GM18505 (cell line): ENCODE measurements at regions not wholly inside any gene's neighbourhood (a gene's known extent, or its start where the extent isn't known, plus 50 kb on each side); places are given as distances from the start of the nearest gene placed in this dataset.
"Not testable (repeated sequence)": the region's sequence is repeated elsewhere in the genome, so short reads cannot be mapped to it uniquely, and the experiment has no call there.

Experiments used
- ATAC-seq: cut with Tn5 transposase; IDR thresholded peaks from one replicate; pipeline ENCODE4 v1.9.1; 2021; ENCODE audit not compliant: unreplicated experiment
- POLR2A ChIP-seq: IDR thresholded peaks from 4 replicates; pipeline ENCODE4 v1.6.1; 2011; ENCODE audit warnings: borderline replicate concordance; ENCODE audit not compliant: insufficient read depth, insufficient read length; ENCODE audit errors: extremely low read depth

DNA sequence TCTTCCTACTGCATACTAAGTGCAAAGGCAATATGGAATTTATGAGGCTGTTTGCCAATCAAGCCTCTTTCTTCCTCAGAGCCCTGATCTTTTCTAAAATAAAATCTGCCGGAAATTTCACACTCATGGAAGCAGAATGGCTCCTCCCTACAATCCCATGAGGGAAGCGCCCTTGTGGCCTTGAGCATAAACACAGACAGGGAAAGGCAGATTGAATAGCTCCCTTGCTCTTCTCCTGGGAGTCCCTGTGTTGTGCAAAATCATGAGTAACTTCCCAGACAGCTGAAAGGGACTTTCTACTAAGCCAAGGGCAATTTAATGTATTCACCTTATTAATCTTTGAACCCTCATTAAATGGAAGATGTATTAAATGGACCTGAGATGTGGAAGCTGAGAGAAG is 226.1 kb upstream of the PIK3R1 start:
- no peak for TF ChIP-seq POLR2A
- ATAC-seq, result no peak

DNA sequence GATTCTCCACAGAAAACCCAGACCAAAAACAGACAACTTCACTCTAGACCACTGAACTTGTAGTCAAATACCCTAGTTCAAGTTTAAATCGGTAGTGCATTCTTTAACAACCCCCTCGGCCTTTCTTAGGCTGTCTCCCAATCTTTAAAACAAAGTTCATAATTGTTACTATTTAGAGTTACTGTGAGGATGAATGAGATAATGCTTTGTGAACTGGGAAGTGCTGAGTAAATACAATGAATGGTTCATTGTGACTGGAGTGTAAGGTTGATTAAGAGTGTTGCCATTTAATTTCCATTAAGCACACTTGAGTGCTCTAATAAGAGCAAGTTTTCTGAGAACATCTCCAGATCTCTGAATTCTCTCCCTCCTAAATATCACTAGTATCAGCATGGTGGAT is 228.8 kb upstream of the PIK3R1 start:
- TF ChIP-seq POLR2A, result no peak
- no peak for ATAC-seq

DNA sequence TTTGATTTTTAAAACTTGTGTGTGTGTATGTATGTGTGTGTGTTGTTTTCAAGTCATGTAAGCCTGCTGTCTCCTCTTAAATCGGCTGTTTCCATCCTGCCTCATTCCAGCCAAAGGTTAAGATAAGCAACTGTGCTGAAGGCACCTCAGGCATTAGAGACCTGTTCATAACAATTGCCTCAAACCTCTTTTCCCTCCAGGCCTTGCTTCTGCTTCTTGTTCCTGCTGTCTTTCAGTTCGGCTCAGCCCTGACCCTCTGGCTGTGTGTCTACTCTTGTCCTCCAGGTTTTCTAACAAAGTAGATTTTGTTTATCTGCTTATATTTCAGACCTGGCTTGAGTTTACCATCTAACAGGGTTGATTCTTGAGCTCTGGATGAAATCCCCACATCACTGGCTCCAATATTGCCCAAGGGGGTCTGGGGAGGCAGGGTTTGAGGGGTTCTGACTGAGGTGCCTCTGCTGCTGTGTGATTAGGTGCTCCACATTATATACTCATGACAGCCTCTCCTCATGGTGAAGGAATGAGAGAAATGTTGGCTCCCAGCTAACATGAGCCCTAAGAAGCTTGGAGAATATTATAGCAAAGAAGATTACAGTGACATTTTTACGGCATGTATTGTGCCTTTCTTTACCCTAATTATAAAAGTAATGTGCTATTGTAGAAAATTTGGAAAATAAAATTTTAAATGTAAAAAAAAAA is 229.7 kb upstream of the PIK3R1 start:
- TF ChIP-seq POLR2A, result no peak
- no peak for ATAC-seq

DNA sequence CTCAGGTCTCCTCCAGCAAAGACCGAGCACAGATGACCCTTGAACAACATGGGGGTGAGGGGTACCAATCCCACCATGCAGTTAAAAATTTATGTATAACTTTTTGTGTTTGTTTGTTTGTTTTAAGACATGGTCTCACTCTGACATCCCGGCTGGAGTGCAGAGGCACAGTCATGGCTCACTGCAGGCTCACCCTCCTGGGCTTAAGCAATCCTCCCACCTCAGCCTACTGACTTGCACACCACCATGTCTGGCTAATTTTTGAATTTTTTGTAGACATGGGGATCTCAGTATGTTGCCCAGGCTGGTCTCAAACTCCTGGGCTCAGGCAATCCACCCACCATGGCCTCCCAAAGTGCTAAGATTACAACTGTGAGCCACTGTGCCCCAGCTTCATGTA is 231.0 kb upstream of the PIK3R1 start:
- no peak for TF ChIP-seq POLR2A
- no peak for ATAC-seq

DNA sequence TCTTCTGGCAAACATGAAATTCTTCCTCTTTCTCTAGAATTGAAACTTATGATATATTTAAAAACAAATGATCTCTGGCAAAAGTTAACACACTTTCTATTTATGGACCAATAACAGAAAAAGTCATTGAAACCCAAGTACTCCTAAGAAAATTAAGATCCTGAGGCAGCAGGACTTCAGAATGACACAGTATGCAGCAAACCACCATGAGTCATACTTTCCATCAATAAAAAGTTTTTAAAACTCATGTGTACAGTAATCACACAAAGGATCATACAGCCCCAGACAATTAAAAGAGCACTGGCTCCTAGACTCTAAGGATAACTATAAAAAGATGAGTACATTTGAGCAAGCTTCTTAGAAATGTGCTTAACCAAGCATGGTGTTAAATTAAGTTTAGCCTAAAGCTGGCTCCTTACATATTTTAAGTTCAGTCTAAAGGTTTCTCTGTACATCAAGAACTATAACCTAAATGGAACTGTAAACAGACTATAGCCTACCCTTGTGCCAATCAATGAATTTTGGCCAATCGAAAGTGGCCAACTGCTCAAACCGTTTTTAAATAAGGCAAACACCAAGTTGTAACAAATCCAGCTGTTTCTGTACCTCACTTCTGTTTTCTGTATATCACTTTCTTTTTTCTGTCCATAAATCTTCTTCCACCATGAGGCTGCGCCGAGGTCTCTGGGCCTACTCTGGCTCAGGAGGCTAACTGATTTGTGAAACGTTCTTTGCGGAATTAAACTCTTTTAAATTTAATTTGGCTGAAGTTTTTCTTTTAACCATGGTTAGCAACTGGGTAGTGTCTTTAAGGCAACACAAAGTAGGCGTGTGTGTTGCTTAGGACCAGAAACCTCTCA is 232.1 kb upstream of the PIK3R1 start:
- no peak for ATAC-seq
- TF ChIP-seq POLR2A, result no peak

DNA sequence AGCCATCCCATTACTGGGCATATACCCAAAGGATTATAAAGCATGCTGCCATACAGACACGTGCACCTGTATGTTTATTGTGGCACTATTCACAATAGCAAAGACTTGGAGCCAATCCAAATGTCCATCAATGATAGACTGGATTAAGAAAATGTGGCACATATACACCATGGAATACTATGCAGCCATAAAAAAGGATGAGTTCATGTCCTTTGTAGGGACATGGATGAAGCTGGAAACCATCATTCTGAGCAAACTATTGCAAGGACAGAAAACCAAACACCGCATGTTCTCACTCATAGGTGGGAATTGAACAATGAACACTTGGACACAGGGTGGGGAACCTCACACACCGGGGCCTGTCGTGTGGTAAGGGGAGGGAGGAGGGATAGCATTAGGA is 233.4 kb upstream of the PIK3R1 start:
- not testable (repeated sequence) for ATAC-seq

DNA sequence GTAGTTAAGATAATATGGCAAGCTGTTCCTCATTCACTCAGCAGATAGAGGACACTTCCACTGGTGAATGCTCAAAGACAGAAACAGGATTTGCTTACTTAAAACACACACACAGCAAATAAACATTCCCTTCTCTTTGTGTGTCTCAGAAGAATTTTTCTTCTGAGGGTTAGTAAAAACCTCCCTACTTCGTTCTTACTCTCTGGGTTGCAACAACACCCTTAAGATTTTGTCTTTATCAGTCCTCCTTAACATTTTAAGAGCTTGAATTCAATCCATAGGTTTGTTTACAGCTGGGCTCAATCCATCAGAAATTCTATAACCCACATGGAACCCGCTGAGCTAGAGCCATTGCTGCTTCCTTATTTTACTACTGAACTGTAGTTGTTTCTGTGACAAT is 237.4 kb upstream of the PIK3R1 start:
- no peak for TF ChIP-seq POLR2A
- no peak for ATAC-seq

DNA sequence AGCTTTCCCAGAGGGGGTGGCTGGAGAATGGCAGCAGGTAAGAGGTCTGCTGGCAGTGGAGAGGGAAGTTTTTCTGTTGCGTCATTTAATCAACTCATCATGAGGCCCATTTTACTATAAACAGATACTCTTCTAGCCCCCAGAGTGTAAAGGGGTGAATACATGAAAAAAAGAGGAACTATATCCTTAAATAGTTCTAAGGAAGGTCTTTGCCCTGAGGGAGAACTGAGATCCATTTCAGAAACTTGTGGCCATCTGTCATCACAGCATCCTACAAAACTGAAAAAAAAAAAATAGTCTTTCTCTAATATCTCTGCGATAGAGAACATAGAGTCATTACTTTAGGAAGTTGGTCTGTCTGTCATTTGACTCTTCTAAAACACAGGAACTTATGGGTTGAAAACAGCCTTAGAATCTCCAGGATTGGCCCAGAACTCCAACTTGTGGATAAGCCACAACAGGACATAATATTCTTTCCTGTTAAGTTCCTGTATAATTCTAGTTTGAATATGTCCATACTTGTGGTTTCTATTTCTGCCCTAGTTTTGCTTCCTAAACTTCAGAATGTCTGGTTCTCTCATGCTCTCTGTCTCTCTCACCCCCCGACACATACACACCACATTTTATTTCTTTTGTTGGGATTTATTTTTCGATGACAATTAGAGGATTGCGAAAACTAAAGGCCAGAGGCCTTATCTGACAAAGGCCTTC is 238.5 kb upstream of the PIK3R1 start:
- TF ChIP-seq POLR2A, result no peak
- ATAC-seq, result no peak

DNA sequence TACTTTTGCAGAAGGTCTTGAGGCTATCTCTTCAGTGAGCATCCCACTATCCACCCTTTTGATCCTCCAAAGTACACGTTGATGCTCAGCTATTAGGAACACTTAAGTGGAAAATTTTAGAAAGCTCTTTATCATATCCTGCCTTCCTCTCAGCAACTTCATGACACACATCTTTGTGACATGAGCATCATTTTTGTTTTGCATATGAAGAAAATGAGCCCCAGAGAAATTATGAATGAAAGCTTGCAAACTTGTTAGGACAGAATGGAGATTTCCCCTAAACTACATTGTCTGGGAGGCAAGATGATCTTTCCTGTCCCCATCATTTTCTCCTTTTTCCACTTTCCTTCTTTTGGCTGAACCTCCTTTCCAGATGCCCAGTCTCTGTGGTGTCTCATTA is 239.4 kb upstream of the PIK3R1 start:
- ATAC-seq, result no peak
- TF ChIP-seq POLR2A, result no peak

DNA sequence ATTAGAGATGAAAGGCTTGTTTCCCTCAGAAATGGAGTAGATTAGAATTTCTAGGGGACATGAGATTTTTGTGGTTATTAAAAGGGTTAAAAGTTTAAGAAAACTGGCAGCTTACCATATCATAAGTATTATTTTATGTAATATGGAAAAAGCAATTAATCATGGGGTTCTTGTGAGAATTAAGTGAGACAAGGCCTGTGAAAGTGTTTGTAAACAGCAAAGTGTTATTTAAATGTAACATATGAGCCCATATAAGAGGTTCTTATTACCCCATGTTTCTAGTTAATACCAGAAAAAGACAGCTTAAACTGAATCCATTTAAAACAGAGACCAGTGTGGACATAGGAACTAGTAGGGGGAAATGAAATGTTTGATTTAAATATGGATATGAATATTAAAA is 241.1 kb upstream of the PIK3R1 start:
- ATAC-seq, result no peak
- TF ChIP-seq POLR2A, result no peak

DNA sequence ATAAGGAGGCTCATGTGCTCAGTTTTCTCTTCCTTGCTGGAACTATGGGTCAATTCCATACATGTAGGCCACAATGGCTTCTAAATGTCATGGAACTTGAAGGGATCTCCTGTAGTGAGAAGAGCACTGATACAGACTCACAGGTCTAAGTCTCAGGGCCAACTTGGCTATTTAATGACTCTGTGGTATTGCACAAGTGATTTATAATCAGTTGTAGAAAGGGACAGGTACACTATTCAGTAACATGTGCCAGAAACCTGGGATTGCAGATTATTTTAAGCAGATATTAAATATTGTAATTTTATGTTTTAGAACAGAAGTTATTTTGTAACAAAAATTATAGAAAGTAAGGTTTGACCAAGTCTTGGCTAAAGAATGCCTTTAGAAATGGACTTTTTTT is 241.5 kb upstream of the PIK3R1 start:
- ATAC-seq, result no peak
- TF ChIP-seq POLR2A, result no peak

DNA sequence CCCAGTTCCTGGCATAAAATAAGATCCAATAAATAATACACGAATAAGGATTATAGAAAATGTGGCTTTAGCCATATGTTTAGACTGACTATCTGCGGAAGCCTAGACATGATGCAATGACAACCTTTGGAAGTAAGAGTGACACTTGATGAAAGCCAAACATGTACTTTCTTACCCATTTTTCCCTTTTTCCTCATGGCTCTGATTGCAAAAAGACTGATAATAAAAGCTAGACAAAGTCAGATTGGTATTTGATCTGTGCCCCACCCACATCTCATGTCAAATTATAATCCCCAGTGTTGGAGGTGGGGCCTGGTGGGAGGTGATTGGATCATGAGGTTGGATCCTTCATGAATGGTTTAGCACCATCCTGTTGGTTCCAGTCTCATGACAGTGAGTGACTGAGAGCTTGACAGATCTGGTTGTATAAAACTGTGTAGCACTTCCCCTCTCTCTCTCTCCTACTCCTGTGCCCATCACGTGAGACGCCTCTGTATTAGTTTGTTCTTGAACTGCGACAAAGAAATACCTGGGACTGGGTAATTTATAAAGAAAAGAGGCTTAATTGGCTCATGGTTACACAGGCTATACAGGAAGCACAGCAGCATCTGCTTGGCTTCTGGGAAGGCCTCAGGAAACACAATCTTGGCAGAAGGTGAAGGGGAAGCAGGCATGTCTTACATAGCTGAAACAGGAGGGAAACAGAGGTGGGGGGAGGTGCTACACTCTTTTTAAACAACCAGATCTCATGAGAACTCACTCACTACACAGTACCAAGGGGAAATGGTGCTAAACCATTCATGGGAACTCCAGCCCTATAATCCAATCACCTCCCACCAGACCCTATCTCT is 243.4 kb upstream of the PIK3R1 start:
- TF ChIP-seq POLR2A, result no peak
- no peak for ATAC-seq
